ENCODE measurements at regions not wholly inside any gene's neighbourhood (a gene's known extent, or its start where the extent isn't known, plus 50 kb on each side); places are given as distances from the start of the nearest gene placed in this dataset.

GRCh38 chr4:35250761-35251160 is 993.6 kb downstream of the ARAP2 start:
- TF ChIP-seq EZH2 (IDR thresholded peaks at IDR 0.05; ENCODE audit: insufficient read depth, poor library complexity, severe bottlenecking) (no peak), EZH2phosphoT487 (IDR thresholded peaks at IDR 0.05; ENCODE audit: insufficient read depth, low read depth) (no peak)
